ENCODE measurements at regions not wholly inside any gene's neighbourhood (a gene's known extent, or its start where the extent isn't known, plus 50 kb on each side); places are given as distances from the start of the nearest gene placed in this dataset.

DNA sequence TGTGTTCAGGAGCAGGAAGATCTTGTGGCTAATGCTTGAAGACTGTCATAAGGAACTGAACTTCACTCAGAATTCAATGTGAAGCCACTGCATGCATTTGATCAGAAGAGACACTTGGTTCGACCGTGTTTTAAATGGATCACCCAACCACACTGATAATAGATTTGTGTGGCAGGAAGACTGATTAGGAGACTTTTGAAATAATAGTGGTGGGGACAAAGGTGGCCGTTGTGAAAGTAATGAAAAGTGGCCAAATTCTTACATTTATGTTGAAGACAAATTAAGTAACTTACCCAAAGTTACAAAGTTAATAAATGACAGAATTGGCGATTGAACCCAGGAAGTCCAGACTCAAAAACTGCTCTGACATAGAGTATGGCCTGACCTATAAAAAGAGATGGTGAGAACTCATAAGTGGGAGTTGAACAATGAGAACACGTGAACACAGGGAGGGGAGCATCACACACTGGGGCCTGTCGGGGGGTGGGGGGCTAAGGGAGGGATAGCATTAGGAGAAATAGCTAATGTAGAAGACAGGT lies 286.9 kb upstream of the DNAJC19 start:
- H3K9me3 Mint-ChIP-seq = peaks cover 0 to 4% (median 0%) of the 10 kb centered on the region in 6 donors
- peaks cover 0 to 2% (median 0%) of the 10 kb centered on the region in 3 donors for H3K27me3 Mint-ChIP-seq (ENCODE audit: low read depth in 3 of 3)
- no peaks in the 10 kb centered on the region for H3K4me1 Mint-ChIP-seq
- DNase-seq = no peak
- no peak overlapping the region for H3K27ac Mint-ChIP-seq
- no peak overlapping the region for H3K4me3 Mint-ChIP-seq
- H3K36me3 Mint-ChIP-seq = no peaks in the 10 kb centered on the region

- peaks cover 0 to 2% (median 0%) of the 10 kb centered on the region in 3 donors for H3K27me3 Mint-ChIP-seq (ENCODE audit: low read depth in 3 of 3)
- no peak for DNase-seq
- H3K36me3 Mint-ChIP-seq = no peaks in the 10 kb centered on the region
- no peak overlapping the region for H3K27ac Mint-ChIP-seq
- H3K4me1 Mint-ChIP-seq = no peaks in the 10 kb centered on the region
- H3K9me3 Mint-ChIP-seq = peaks cover 0 to 4% (median 0%) of the 10 kb centered on the region in 6 donors
- H3K4me3 Mint-ChIP-seq = no peak overlapping the region
Measured at GRCh38 chr3:181274025-181274424, 284.5 kb upstream of the DNAJC19 start.

DNA sequence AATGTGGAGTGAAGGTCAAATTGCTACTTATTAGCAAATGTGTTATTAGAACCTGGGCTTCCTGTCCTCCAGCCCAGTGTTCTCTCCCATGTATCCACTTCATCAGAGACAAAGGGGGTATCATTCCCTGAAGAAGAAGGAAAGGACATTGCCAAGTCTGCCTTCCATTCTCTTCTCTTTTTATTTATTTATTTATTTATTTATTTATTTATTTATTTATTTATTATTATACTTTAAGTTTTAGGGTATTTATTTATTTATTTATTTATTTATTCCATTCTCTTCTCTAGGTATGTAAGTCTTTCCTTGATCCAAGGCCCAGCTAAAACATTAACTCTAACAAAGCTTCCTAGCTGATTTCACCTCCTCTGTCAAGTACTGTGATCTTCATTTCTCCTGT lies 277.8 kb upstream of the DNAJC19 start:
- Mint-ChIP-seq H3K4me1 (no peaks in the 10 kb centered on the region), H3K36me3 (no peaks in the 10 kb centered on the region), H3K27ac (no peak overlapping the region), H3K4me3 (no peak overlapping the region), H3K27me3 (ENCODE audit: low read depth in 3 of 3) (peaks cover 0 to 2% (median 0%) of the 10 kb centered on the region in 3 donors), H3K9me3 (peaks cover 0 to 20% (median 5%) of the 10 kb centered on the region in 6 donors)
- DNase-seq = no peak

GRCh38 chr3:181265750-181266333 lies 276.3 kb upstream of the DNAJC19 start:
- Mint-ChIP-seq H3K36me3 (no peaks in the 10 kb centered on the region), H3K9me3 (peaks cover 0 to 29% (median 5%) of the 10 kb centered on the region in 6 donors), H3K4me3 (peak overlapping the region; percentile 18 to 74 (median 68)), H3K27ac (peak overlapping the region in 2 of 6 donors; percentile 10 to 12), H3K27me3 (ENCODE audit: low read depth in 3 of 3) (peaks cover 0 to 2% (median under 1%) of the 10 kb centered on the region in 3 donors), H3K4me1 (no peaks in the 10 kb centered on the region)
- DNase-seq = no peak

DNA sequence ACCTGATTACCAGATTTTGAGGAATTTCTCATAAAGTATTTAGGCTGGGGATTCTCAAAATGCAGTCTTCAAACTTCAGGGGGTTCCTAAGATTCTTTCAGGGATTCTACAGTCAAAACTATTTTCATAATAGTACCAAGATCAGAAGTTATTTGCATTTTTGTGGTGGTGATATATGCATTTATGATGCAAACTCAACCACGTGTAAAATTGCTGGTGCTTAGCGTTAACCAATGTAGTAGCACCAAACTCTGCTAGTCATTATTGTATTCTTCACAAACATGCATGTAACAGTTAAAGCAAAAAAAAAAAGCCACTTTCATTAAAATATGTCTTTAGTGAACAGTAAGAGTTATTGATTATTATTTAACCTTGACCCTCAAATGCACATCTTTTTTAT lies 274.9 kb upstream of the DNAJC19 start:
- no peak overlapping the region for H3K27ac Mint-ChIP-seq
- H3K4me1 Mint-ChIP-seq = no peaks in the 10 kb centered on the region
- peaks cover 0 to 2% (median 1%) of the 10 kb centered on the region in 3 donors for H3K27me3 Mint-ChIP-seq (ENCODE audit: low read depth in 3 of 3)
- H3K4me3 Mint-ChIP-seq = no peak overlapping the region
- peaks cover 0 to 40% (median 8%) of the 10 kb centered on the region in 6 donors for H3K9me3 Mint-ChIP-seq
- DNase-seq = no peak
- H3K36me3 Mint-ChIP-seq = no peaks in the 10 kb centered on the region

DNA sequence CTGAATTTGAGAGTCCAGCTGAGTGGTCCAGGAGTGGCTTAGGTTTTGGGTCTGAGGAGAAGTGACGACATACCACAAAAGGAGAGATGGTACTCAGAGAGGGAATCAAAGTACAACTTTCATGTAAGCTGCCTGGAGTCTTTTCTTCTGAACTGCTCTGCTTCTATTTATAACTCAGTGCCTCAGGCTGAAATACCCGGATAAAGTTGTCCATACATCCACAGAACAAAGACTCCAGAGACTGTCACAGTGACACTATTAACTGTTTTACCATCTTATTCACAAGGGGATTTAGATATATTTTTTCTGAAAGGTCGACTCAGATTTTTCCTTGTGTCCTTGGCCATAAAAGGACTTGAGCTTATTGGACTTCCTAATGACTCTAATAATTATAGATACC lies 264.3 kb upstream of the DNAJC19 start:
- H3K4me3 Mint-ChIP-seq = no peak overlapping the region
- H3K9me3 Mint-ChIP-seq = peaks cover 0 to 15% (median 4%) of the 10 kb centered on the region in 6 donors
- no peak for DNase-seq
- H3K36me3 Mint-ChIP-seq = peaks cover 0 to under 1% (median 0%) of the 10 kb centered on the region in 3 donors
- H3K27me3 Mint-ChIP-seq (ENCODE audit: low read depth in 3 of 3) = peaks cover 0 to 5% (median 2%) of the 10 kb centered on the region in 3 donors
- H3K4me1 Mint-ChIP-seq = no peaks in the 10 kb centered on the region
- H3K27ac Mint-ChIP-seq = no peak overlapping the region

GRCh38 chr3:181252631-181253030 lies 263.1 kb upstream of the DNAJC19 start:
- DNase-seq = no peak
- no peak overlapping the region for H3K27ac Mint-ChIP-seq
- peaks cover 0 to 8% (median 3%) of the 10 kb centered on the region in 6 donors for H3K9me3 Mint-ChIP-seq
- H3K36me3 Mint-ChIP-seq = no peaks in the 10 kb centered on the region
- H3K4me1 Mint-ChIP-seq = no peaks in the 10 kb centered on the region
- H3K27me3 Mint-ChIP-seq (ENCODE audit: low read depth in 3 of 3) = peaks cover 0 to 2% (median 2%) of the 10 kb centered on the region in 3 donors
- no peak overlapping the region for H3K4me3 Mint-ChIP-seq

GRCh38 chr3:181250714-181251113 lies 261.2 kb upstream of the DNAJC19 start:
- peaks cover 0 to 2% (median 2%) of the 10 kb centered on the region in 3 donors for H3K27me3 Mint-ChIP-seq (ENCODE audit: low read depth in 3 of 3)
- no peak overlapping the region for H3K27ac Mint-ChIP-seq
- DNase-seq = no peak
- no peaks in the 10 kb centered on the region for H3K4me1 Mint-ChIP-seq
- no peaks in the 10 kb centered on the region for H3K36me3 Mint-ChIP-seq
- H3K4me3 Mint-ChIP-seq = no peak overlapping the region
- H3K9me3 Mint-ChIP-seq = peaks cover 0 to 7% (median 2%) of the 10 kb centered on the region in 6 donors

DNA sequence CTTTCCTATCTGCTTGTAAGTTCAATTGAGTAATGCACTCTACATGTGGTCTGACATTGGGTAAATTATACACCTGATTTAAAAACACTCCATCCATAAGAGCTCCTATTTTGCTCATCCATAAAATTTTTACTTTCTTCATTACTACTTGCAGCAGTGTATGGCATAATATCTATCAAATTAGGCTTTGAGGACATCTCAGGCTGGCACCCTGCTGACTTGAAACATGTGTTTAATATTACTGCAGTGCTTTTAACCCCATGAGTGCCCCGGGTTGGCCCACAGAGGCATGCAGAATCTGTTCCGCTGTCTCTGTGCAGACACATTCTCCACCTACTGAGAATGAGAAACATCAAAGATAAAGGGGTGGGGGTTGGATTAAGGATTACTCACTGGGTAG lies 249.9 kb upstream of the DNAJC19 start:
- Mint-ChIP-seq H3K4me1 (no peaks in the 10 kb centered on the region), H3K9me3 (peaks cover 1 to 12% (median 5%) of the 10 kb centered on the region in 6 donors), H3K27ac (no peak overlapping the region), H3K36me3 (no peaks in the 10 kb centered on the region), H3K4me3 (no peak overlapping the region), H3K27me3 (ENCODE audit: low read depth in 3 of 3) (peaks cover 0 to 2% (median 1%) of the 10 kb centered on the region in 3 donors)
- no peak for DNase-seq

GRCh38 chr3:181230258-181230657 lies 240.7 kb upstream of the DNAJC19 start:
- H3K4me3 Mint-ChIP-seq = no peak overlapping the region
- H3K4me1 Mint-ChIP-seq = no peaks in the 10 kb centered on the region
- peaks cover 0 to 1% (median 0%) of the 10 kb centered on the region in 3 donors for H3K27me3 Mint-ChIP-seq (ENCODE audit: low read depth in 3 of 3)
- peaks cover 8 to 42% (median 17%) of the 10 kb centered on the region in 6 donors for H3K9me3 Mint-ChIP-seq
- no peak overlapping the region for H3K27ac Mint-ChIP-seq
- DNase-seq = no peak
- H3K36me3 Mint-ChIP-seq = no peaks in the 10 kb centered on the region

DNA sequence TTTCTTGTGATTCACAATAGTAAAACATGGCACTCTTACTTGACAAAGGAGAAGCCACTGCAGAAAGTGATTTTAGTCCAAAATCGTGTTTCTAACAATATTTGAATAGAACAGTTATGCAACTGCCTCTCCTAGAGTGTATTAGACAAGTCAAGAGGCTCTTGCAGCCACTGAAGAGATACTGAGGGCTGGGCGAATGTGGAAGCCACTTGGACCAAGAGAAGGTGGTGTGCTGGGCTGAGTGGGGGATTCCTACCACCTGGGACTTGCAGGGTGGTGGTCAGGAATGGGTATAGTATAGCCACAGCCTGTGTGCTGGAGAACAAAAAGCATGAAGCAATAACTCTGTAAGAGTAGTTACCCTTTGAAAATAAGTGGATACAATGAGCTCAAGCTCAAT lies 223.8 kb upstream of the DNAJC19 start:
- Mint-ChIP-seq H3K9me3 (peaks cover 0 to 10% (median 3%) of the 10 kb centered on the region in 6 donors), H3K36me3 (no peaks in the 10 kb centered on the region), H3K4me3 (no peak overlapping the region), H3K4me1 (no peaks in the 10 kb centered on the region), H3K27me3 (ENCODE audit: low read depth in 3 of 3) (no peaks in the 10 kb centered on the region), H3K27ac (no peak overlapping the region)
- no peak for DNase-seq

DNA sequence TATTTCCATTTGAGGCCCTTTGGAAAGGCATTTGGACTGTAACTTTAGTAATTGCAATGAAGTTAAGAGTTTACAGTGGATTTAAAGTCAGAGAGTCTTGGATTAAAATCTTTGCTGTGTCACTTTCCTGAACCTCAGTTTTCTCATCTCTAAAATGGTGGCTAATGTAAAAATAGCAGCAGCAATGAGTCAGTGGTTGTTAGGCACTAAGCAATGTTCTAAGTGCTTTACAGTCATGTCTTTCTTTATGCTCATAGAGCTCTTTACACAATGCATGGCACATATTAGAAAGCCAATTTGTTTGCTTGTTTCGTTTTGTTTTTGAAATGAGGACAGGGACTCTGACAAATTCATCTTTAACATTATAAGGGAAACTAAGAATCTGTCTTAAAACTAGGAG lies 222.7 kb upstream of the DNAJC19 start:
- Mint-ChIP-seq H3K4me1 (no peaks in the 10 kb centered on the region), H3K27me3 (ENCODE audit: low read depth in 3 of 3) (no peaks in the 10 kb centered on the region), H3K4me3 (no peak overlapping the region), H3K9me3 (peaks cover 0 to 11% (median 2%) of the 10 kb centered on the region in 6 donors), H3K36me3 (no peaks in the 10 kb centered on the region), H3K27ac (no peak overlapping the region)
- no peak for DNase-seq

GRCh38 chr3:181210275-181210674 lies 220.7 kb upstream of the DNAJC19 start:
- Mint-ChIP-seq H3K27ac (no peak overlapping the region), H3K9me3 (peaks cover 0 to 7% (median 4%) of the 10 kb centered on the region in 6 donors), H3K4me3 (no peak overlapping the region), H3K36me3 (no peaks in the 10 kb centered on the region), H3K4me1 (no peaks in the 10 kb centered on the region), H3K27me3 (ENCODE audit: low read depth in 3 of 3) (no peaks in the 10 kb centered on the region)
- no peak for DNase-seq

DNA sequence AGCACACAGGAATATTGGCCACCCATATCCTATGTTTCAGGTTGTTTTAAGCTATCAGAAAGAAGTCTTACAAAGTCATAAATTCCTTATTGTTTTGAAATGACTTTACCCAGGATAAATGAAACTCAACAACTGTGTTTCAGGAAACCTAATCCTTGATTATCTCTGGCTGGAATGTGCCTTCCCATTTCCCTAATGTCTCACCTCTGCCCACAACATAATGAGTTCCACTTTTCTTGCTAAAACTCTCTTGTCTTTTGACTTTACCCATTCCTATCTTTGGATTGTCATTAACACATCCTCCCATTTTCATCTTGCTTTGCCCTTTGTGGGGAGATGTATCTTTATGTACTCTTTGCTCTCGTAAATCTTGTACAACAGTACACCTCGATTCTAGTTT lies 200.0 kb upstream of the DNAJC19 start:
- Mint-ChIP-seq H3K27ac (no peak overlapping the region), H3K36me3 (no peaks in the 10 kb centered on the region)
- DNase-seq = no peak

DNA sequence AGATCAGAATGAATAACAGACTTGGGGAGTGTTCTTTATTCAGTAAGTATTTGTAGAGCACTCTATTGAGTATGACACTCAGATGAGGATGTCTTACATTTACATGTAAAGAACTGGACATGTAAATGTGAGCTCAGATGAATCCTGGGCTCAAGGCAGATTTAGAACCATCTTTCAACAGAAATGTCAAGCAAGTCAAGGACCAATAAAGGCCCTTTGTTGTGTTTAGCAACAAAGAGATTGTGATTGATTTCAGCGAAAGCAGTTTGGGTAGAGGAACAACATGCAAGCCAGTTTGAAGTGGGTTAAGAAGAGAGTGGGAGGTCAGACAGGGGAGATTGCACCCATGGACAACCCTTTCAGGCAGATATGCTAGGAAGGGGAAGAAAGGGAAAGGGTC lies 194.2 kb upstream of the DNAJC19 start:
- no peaks in the 10 kb centered on the region for H3K36me3 Mint-ChIP-seq
- no peak for DNase-seq
- H3K27ac Mint-ChIP-seq = no peak overlapping the region
- peaks cover 0 to 6% (median 3%) of the 10 kb centered on the region in 6 donors for H3K9me3 Mint-ChIP-seq
- no peak overlapping the region for H3K4me3 Mint-ChIP-seq
- no peaks in the 10 kb centered on the region for H3K27me3 Mint-ChIP-seq (ENCODE audit: low read depth in 3 of 3)
- H3K4me1 Mint-ChIP-seq = no peaks in the 10 kb centered on the region

More for the DNA sequence above, 200.0 kb upstream of the DNAJC19 start:
- Mint-ChIP-seq H3K4me1 (no peaks in the 10 kb centered on the region), H3K27me3 (ENCODE audit: low read depth in 3 of 3) (peaks cover 0 to 3% (median 0%) of the 10 kb centered on the region in 3 donors), H3K9me3 (peaks cover 8 to 29% (median 11%) of the 10 kb centered on the region in 6 donors), H3K4me3 (no peak overlapping the region)

All from immature natural killer cell (primary cell).